ENCODE measurements at regions not wholly inside any gene's neighbourhood (a gene's known extent, or its start where the extent isn't known, plus 50 kb on each side); places are given as distances from the start of the nearest gene placed in this dataset.

DNA sequence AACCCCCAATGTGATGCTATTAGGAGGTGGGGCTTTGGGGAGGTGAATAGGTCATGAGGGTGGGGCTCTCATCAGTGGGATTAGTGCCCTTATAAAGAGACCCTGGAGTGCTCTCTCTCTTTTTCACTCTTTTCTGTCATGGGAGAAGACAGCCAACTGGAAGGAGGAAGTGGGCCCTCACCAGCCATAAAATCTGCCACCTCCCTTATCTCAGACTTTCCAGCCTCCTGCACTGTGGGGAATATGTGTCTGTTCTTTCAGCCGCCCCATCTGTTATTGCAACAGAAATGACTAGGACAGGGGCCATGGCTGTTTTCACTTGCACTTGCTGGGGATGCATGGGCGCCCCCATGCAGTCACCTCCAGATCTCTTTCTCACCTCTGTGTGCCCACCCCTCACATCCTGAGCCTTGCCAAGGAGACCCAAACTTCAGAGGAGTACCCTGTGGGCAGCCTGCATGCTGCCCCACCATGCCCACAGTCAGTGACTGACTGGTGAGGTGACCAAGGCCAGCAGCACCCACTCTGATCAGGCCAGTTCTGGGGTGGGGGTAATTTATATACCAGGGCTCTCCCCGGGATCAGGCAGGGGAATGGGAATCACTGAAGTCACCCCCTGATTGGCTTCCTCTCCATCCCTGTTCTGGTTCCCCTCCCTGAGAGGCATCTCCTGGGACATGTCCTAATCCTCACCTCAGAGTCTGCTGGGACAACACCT, 118.4 kb downstream of the ANKRD60 start:
- ATAC-seq = no peak
- no peaks in the 10 kb centered on the region for H3K4me1 ChIP-seq (ENCODE audit: control insufficient read depth, insufficient read depth, low read length)
- no peak for DNase-seq
- no peak overlapping the region for H3K27ac ChIP-seq (ENCODE audit: low read length)
- intact Hi-C loops (cut with DNase I) = no loop called here
- no peak overlapping the region for H3K4me3 ChIP-seq (ENCODE audit: low read length)
- H3K9me3 ChIP-seq (ENCODE audit: control insufficient read depth, low read length) = peaks cover 3% of the 10 kb centered on the region
- WGBS = 96% methylated on average over 3 of the region's 3 CpGs
- H3K27me3 ChIP-seq (ENCODE audit: control insufficient read depth, insufficient read depth) = no peaks in the 10 kb centered on the region

DNA sequence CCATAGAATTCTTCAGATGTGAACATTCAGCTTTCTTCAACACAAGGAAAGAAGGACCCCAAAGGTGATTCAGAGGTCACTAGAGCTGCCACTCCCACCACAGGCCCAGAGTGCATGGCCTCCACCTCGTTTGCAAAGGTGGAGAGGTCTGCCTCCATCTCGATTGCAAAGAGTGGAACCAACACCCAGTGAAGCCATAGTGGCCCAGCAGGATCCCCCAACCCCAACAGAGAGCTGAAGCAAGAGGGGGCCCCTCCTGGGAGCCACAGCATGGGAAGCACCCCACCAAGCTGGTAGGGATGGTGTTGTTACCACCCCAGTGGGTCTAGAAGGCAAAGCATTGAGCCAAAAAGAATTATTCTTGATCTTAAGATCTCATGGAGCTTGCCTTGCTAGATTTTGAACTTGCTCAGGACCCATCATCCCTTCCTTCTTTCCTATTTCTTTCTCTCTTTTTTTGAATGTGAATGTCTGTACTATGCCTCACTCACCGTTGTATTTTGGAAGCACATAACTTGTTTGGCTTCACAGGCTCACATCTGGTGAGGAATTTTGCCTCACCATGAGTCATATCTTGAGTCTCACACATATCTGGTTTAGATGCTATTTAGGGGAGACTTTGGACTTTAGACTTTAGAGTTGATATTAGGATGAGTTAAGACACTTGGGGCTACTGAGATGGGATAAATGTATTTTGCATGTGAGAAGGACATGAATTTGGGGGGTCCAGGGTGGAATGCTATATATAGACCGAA, 119.2 kb downstream of the ANKRD60 start:
- H3K4me3 ChIP-seq (ENCODE audit: low read length) = no peak overlapping the region
- no peaks in the 10 kb centered on the region for H3K27me3 ChIP-seq (ENCODE audit: control insufficient read depth, insufficient read depth)
- ATAC-seq (no peak), DNase-seq (no peak)
- H3K9me3 ChIP-seq (ENCODE audit: control insufficient read depth, low read length) = peaks cover 3% of the 10 kb centered on the region
- 73% methylated on average over 4 of the region's 4 CpGs for WGBS
- no peaks in the 10 kb centered on the region for H3K4me1 ChIP-seq (ENCODE audit: control insufficient read depth, insufficient read depth, low read length)
- no peak overlapping the region for H3K27ac ChIP-seq (ENCODE audit: low read length)
- intact Hi-C loops (cut with DNase I) = no loop called here

DNA sequence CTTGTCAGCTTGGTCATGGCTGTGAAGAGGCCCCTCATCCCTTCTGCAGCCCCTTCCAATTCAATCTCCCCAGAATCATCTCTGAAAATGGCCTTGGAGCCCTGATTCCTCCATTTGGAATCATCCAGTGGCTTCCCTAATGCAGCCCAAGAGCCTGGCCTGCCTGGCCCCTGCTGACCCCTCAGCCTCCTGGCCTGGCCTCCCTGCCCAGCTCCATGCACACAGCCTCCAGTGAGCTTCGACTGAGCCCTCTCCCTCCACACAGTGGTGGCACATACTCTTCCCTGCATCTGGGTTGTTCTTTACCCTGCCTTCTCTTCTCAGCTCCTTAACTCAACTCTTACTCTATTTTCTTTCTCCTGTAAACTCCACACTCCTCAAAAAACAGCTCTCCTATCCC, 120.9 kb downstream of the ANKRD60 start:
- Histone ChIP-seq H3K4me1 (ENCODE audit: control insufficient read depth, insufficient read depth, low read length) (no peaks in the 10 kb centered on the region), H3K4me3 (ENCODE audit: low read length) (no peak overlapping the region), H3K27me3 (ENCODE audit: control insufficient read depth, insufficient read depth) (no peaks in the 10 kb centered on the region), H3K27ac (ENCODE audit: low read length) (no peak overlapping the region), H3K9me3 (ENCODE audit: control insufficient read depth, low read length) (peaks cover 3% of the 10 kb centered on the region)
- ATAC-seq = no peak
- 58% methylated on average over 1 of the region's 1 CpG for WGBS
- no peak for DNase-seq
- intact Hi-C loops (cut with DNase I) = no loop called here

DNA sequence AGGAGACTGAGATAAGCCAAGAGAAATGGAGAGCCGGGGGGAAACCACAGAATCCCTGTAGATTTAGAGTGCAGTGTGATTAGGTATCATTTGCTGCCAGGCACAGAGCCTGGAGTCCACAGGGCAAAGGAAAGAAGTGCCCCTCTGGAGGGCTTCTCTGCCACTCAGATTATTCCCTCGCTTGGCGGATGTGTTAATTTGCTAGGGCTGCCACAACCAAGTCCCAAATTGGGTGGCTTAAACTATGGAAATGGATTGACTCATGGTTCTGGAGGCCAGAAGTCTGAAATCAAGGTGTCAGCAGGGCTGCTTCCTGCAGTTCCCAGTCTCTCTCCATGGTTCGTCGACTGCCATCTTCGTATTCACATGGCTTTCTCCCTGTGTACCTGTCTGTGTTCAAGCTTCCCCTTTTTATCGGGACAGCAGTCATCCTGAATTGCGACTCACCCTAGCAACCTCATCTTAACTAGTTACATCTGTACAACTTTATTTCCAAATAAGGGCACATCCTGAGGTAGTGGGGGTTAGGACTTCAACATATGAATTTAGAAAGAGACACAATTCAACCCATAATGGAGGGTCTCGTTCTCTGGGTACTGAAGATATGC, 122.2 kb downstream of the ANKRD60 start:
- no peak overlapping the region for H3K4me3 ChIP-seq (ENCODE audit: low read length)
- H3K27ac ChIP-seq (ENCODE audit: low read length) = no peak overlapping the region
- peaks cover 3% of the 10 kb centered on the region for H3K9me3 ChIP-seq (ENCODE audit: control insufficient read depth, low read length)
- ATAC-seq (no peak), DNase-seq (no peak)
- intact Hi-C loops (cut with DNase I) = no loop called here
- H3K27me3 ChIP-seq (ENCODE audit: control insufficient read depth, insufficient read depth) = no peaks in the 10 kb centered on the region
- H3K4me1 ChIP-seq (ENCODE audit: control insufficient read depth, insufficient read depth, low read length) = no peaks in the 10 kb centered on the region
- WGBS = 84% methylated on average over 9 of the region's 9 CpGs

DNA sequence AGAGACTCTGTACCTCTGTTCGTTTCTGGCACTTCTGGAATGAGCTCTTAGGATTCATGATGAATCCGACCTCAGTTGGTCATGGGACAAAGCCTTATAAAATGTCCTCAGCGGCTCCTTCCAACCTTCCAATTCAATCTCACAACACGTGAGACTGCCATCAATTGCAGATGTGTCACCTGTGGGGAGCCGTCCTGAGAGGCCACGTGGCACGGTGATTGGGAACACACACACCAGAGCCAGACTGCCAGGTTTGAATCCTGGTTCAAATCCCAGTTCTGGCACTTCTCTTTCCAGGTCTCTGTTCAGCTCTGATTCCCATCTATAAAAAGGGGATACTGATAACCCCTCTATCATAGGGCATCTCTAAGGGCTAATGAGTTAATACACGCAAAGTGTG, 124.5 kb downstream of the ANKRD60 start:
- ATAC-seq = no peak
- H3K27ac ChIP-seq (ENCODE audit: low read length) = no peak overlapping the region
- 91% methylated on average over 8 of the region's 8 CpGs for WGBS
- intact Hi-C loops (cut with DNase I) = no loop called here
- H3K4me1 ChIP-seq (ENCODE audit: control insufficient read depth, insufficient read depth, low read length) = no peaks in the 10 kb centered on the region
- H3K27me3 ChIP-seq (ENCODE audit: control insufficient read depth, insufficient read depth) = no peaks in the 10 kb centered on the region
- H3K9me3 ChIP-seq (ENCODE audit: control insufficient read depth, low read length) = peaks cover 3% of the 10 kb centered on the region
- no peak for DNase-seq
- no peak overlapping the region for H3K4me3 ChIP-seq (ENCODE audit: low read length)

DNA sequence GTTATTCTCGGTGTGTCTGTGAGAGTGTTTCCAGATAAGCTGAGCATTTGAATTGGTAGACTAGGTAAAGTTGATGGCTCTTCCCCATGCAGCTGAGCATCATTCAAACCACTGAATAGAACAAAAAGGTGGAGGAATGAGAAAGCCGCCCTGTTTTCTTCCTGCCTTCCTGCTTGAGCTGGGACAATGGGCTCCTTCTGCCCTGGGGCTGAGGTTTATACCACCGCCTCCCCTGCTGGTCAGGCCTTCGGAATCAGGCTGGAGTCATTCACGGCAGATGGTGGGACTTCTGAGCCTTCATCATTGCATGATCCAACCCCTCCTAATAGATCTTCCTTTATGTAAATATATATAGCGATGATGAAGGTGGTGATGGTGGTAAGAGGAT, 124.9 kb downstream of the ANKRD60 start:
- Histone ChIP-seq H3K27me3 (ENCODE audit: control insufficient read depth, insufficient read depth) (no peaks in the 10 kb centered on the region), H3K4me3 (ENCODE audit: low read length) (no peak overlapping the region), H3K9me3 (ENCODE audit: control insufficient read depth, low read length) (peaks cover 3% of the 10 kb centered on the region), H3K4me1 (ENCODE audit: control insufficient read depth, insufficient read depth, low read length) (no peaks in the 10 kb centered on the region), H3K27ac (ENCODE audit: low read length) (no peak overlapping the region)
- WGBS = 87% methylated on average over 6 of the region's 6 CpGs
- intact Hi-C loops (cut with DNase I) = no loop called here
- DNase-seq (no peak), ATAC-seq (no peak)

DNA sequence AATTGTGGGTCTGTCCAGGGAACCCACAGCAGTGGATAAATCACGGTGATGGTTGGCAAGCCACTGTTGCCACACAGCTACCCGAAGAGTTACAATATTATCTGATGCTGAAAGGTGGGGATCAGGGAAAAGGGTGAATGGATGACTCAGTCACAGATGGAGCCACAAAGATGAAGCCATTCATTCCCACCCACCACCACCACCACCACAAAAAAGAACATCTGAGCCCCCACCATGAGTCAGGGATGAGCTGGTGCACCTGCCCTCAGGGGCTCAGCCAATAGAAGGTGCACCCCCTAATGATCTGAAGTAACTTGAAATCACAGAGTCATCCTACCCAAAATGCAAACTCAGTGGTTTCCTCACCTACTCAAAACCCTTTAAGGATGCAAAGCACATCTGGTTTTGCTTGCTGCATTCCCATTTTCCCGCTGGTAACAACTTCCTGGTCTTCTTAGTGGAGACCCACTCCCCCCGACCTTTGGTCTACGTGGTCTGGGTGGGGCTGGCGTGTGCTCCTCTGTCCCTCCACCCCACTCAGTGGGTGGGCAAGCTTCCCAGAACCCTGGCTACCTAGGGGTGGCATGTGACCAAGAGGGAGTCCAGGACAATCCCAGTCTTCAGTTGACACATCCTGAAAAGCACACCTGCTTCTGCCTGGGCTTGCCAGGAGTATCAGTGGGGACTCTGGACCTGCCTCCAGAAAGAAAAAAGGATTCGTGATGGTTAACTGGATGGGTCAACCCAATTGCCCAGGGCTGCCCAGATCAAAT, 125.5 kb downstream of the ANKRD60 start:
- Histone ChIP-seq H3K4me1 (ENCODE audit: control insufficient read depth, insufficient read depth, low read length) (no peaks in the 10 kb centered on the region), H3K27ac (ENCODE audit: low read length) (no peak overlapping the region), H3K4me3 (ENCODE audit: low read length) (no peak overlapping the region), H3K9me3 (ENCODE audit: control insufficient read depth, low read length) (peaks cover 3% of the 10 kb centered on the region), H3K27me3 (ENCODE audit: control insufficient read depth, insufficient read depth) (no peaks in the 10 kb centered on the region)
- WGBS = 69% methylated on average over 7 of the region's 7 CpGs
- intact Hi-C loops (cut with DNase I) = no loop called here
- ATAC-seq (no peak), DNase-seq (no peak)

DNA sequence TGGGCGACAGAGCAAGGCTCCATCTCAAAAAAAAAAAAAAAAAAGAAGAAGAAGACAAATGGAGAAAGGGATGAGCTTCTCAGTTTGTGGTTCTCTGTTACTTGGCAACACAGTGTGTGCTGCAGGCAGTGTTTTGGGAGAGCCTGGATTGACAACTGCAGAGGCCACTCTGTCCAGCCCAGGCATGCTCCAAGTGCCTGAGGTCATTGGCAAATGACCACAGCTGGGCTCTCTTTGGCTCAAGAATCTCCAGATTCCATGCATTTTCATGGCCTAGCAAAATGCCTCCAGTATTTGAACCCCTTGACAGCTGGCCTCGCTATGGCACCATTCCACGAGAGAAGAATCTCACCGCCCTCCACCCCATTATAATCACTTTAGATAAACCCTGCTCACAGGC, 126.2 kb downstream of the ANKRD60 start:
- Histone ChIP-seq H3K4me3 (ENCODE audit: low read length) (no peak overlapping the region), H3K4me1 (ENCODE audit: control insufficient read depth, insufficient read depth, low read length) (no peaks in the 10 kb centered on the region), H3K27me3 (ENCODE audit: control insufficient read depth, insufficient read depth) (no peaks in the 10 kb centered on the region), H3K9me3 (ENCODE audit: control insufficient read depth, low read length) (peaks cover 3% of the 10 kb centered on the region), H3K27ac (ENCODE audit: low read length) (no peak overlapping the region)
- DNase-seq = no peak
- no peak for ATAC-seq
- WGBS = 55% methylated on average over 4 of the region's 4 CpGs
- intact Hi-C loops (cut with DNase I) = no loop called here

DNA sequence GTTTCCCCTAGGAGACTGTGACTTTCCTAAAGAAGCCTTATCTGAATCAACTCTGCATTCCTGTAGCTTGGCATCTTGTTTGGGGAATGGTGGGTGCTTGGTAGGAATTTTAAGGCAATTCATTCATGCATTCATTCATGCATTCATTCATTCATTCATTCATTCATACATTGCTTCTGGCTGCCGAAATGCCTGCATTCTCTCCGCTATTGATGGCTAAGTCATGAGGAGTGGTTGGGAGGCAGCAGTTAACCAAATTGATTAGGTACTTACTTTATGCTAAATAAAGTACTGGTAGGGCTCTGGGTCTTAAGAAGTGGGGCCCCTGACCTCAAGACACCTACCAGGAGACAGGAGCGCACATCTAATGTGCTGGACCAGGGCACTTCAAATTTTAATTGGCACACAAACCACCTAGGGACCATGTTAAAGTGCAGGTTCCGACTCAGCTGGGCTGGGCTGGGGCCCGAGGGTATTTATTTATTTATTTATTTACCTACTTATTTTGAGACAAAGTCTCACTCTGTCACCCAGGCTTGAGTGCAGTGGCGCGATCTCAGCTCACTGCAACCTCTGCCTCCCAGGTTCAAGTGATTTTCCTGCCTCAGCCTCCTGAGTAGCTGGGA, 127.6 kb downstream of the ANKRD60 start:
- Histone ChIP-seq H3K27ac (ENCODE audit: low read length) (no peak overlapping the region), H3K4me1 (ENCODE audit: control insufficient read depth, insufficient read depth, low read length) (no peaks in the 10 kb centered on the region), H3K9me3 (ENCODE audit: control insufficient read depth, low read length) (peaks cover 3% of the 10 kb centered on the region), H3K4me3 (ENCODE audit: low read length) (no peak overlapping the region), H3K27me3 (ENCODE audit: control insufficient read depth, insufficient read depth) (no peaks in the 10 kb centered on the region)
- 93% methylated on average over 7 of the region's 7 CpGs for WGBS
- intact Hi-C loops (cut with DNase I) = no loop called here
- no peak for DNase-seq
- no peak for ATAC-seq

DNA sequence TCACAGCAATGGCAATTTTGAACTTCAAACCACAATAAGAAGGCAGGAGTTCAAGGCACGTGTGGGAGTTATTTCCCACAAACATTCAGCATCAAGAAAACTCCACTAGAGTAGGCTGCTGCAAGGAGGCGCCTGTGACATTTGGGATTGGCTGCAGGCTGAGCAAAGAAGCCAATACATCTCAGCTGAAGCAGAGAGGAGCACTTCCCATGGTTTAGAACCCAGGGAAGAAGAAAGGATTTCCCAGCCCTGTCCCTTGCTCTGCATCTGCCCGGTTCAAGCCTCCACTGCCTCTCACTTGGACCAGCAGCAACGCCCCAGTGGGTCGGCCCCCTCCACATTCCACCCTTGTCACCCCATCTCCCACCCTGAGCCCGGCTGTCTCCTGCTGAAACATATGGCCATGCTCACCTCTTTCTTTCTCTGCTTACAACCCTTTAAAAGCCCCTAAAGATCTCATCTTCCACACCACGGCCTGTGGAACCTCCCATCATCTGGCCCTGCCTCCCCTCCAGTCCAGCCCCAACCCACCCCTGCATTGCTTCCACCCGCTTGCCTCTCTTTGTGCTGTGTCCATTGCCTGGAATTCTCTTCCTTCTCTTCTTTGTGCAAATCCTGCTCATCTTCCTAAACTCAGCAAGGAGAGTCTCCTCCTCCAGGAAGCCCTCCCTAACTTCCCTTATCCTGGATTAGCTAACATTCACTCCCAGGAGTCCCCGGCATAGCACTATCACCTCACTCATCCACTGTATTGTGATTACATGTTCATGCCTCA, 128.3 kb downstream of the ANKRD60 start:
- intact Hi-C loops (cut with DNase I) = no loop called here
- Histone ChIP-seq H3K4me3 (ENCODE audit: low read length) (no peak overlapping the region), H3K27ac (ENCODE audit: low read length) (no peak overlapping the region), H3K27me3 (ENCODE audit: control insufficient read depth, insufficient read depth) (no peaks in the 10 kb centered on the region), H3K9me3 (ENCODE audit: control insufficient read depth, low read length) (no peaks in the 10 kb centered on the region), H3K4me1 (ENCODE audit: control insufficient read depth, insufficient read depth, low read length) (no peaks in the 10 kb centered on the region)
- DNase-seq (no peak), ATAC-seq (no peak)
- WGBS = 77% methylated on average over 9 of the region's 9 CpGs
